Pancreas (tissue), 10 donors: ENCODE measurements at regions not wholly inside any gene's neighbourhood (a gene's known extent, or its start where the extent isn't known, plus 50 kb on each side); places are given as distances from the start of the nearest gene placed in this dataset.

ENCODE experiments used
- ATAC-seq, 4 donors: fragments of 200-7000 bp; cut with Tn5 transposase; one replicate each; pipeline versions ENCODE4 v1.8.0 to v1.9.1; 2020; ENCODE audit warnings: mild to moderate bottlenecking in 4 of 4, moderate library complexity in 4 of 4
- DNase-seq, 6 donors: peaks; one replicate each; pipeline ENCODE4 v3.0.0-alpha.2; 2020
- FAIRE-seq: peaks from 2 replicates; lab custom pipeline; 2012; peaks lifted over from hg19 to GRCh38; lab: Jason Lieb, UNC
- H3K27ac ChIP-seq, 4 donors: fragments of 200-600 bp; sonication (generic); 1 replicate in 3 of 4; 2 replicates in 1 of 4; pipeline versions ENCODE4 v1.5.0 to v1.8.0; 2020
- H3K27me3 ChIP-seq, 4 donors: fragments of 200-600 bp; one replicate each; pipeline ENCODE4 v1.8.0; 2021
- H3K36me3 ChIP-seq, 3 donors: fragments of 200-600 bp; sonication (generic) in 1 of 3; one replicate each; pipeline versions ENCODE4 v1.5.0 to v1.8.0; 2020 to 2021
- H3K4me1 ChIP-seq, 3 donors: fragments of 200-600 bp; one replicate each; pipeline ENCODE4 v1.8.0; 2021
- H3K4me3 ChIP-seq, 4 donors: fragments of 200-600 bp; sonication (generic) in 2 of 4; one replicate each; pipeline versions ENCODE4 v1.5.0 to v1.8.0; 2020 to 2021
- H3K9me3 ChIP-seq, 4 donors: fragments of 200-600 bp; one replicate each; pipeline ENCODE4 v1.8.0; 2021
- WGBS, 2 donors: extraction: QIAGEN DNeasy Blood & Tissue Kit; methylation state at CpG; one replicate each; pipeline ENCODE4 v1.1.7; 2013; 5-methylcytosine and 5-hydroxymethylcytosine counted together
- intact Hi-C, 3 donors: fragments of 100-400 bp; cut with DNase I; formaldehyde crosslinking; loops; one replicate each; pipeline versions ENCODE4 v1.11.1 to v1.14.2; 2022
- TF ChIP-seq, protein P1 (sequence below), 4 donors: fragments of 200-600 bp; sonication (generic) in 3 of 4; IDR thresholded peaks; one replicate each; pipeline versions ENCODE4 v1.5.0 to v1.8.0; 2021; ENCODE audit warnings: antibody characterized with exemption in 4 of 4
- donor health status: healthy with polysubstance abuse.
- donor health status: DM: no; HTN: no; CAD: no; lungs with moderate emphysema.
- donor health status: DM: no; HTN: no; CAD: no.
- donor health status: control.
- donor health status: control.
- donor health status: Bipolar disorder and iron deficiency.
- donor health status: DM: yes; HTN: yes; CAD: no.
- donor health status: DM: no; HTN: no; CAD: no.
- donor health status: DM: no; HTN: no; CAD: no.
- donor health status: DM: yes; HTN: yes; CAD: no.

DNA sequence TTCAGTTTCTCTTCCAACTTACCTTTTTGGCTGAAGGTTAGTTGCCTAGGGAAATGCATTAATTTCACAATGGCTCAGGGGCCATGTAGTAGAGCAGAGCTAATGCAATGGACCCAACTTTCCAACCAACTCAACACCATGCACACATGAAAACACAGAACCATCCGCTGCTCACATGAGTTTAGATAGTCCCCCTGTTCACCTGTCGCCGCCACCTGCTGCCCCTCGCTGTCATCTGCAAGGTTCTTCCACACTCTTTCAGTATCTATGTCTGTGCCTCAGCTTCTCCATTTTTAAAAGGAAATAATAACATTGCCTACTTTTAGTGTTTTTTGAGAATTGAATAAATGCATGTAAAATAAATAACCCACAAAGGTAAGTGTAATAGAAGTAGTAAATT lies 585.6 kb downstream of the ETNK1 start:
- FAIRE-seq (no peak), DNase-seq (no peak), ATAC-seq (no peak)
- H3K27ac ChIP-seq = no peak overlapping the region
- TF ChIP-seq, protein P1, sequence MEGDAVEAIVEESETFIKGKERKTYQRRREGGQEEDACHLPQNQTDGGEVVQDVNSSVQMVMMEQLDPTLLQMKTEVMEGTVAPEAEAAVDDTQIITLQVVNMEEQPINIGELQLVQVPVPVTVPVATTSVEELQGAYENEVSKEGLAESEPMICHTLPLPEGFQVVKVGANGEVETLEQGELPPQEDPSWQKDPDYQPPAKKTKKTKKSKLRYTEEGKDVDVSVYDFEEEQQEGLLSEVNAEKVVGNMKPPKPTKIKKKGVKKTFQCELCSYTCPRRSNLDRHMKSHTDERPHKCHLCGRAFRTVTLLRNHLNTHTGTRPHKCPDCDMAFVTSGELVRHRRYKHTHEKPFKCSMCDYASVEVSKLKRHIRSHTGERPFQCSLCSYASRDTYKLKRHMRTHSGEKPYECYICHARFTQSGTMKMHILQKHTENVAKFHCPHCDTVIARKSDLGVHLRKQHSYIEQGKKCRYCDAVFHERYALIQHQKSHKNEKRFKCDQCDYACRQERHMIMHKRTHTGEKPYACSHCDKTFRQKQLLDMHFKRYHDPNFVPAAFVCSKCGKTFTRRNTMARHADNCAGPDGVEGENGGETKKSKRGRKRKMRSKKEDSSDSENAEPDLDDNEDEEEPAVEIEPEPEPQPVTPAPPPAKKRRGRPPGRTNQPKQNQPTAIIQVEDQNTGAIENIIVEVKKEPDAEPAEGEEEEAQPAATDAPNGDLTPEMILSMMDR (IDR thresholded peaks at IDR 0.05) = no peak
- 83 to 97% methylated on average over 4 of the region's 4 CpGs for WGBS, 2 donors
- H3K27me3 ChIP-seq = peaks cover 0 to 5% (median 0%) of the 10 kb centered on the region in 4 donors
- intact Hi-C loops = no loop called here
- no peaks in the 10 kb centered on the region for H3K36me3 ChIP-seq
- H3K4me3 ChIP-seq = no peak overlapping the region
- H3K9me3 ChIP-seq = no peaks in the 10 kb centered on the region
- no peaks in the 10 kb centered on the region for H3K4me1 ChIP-seq

DNA sequence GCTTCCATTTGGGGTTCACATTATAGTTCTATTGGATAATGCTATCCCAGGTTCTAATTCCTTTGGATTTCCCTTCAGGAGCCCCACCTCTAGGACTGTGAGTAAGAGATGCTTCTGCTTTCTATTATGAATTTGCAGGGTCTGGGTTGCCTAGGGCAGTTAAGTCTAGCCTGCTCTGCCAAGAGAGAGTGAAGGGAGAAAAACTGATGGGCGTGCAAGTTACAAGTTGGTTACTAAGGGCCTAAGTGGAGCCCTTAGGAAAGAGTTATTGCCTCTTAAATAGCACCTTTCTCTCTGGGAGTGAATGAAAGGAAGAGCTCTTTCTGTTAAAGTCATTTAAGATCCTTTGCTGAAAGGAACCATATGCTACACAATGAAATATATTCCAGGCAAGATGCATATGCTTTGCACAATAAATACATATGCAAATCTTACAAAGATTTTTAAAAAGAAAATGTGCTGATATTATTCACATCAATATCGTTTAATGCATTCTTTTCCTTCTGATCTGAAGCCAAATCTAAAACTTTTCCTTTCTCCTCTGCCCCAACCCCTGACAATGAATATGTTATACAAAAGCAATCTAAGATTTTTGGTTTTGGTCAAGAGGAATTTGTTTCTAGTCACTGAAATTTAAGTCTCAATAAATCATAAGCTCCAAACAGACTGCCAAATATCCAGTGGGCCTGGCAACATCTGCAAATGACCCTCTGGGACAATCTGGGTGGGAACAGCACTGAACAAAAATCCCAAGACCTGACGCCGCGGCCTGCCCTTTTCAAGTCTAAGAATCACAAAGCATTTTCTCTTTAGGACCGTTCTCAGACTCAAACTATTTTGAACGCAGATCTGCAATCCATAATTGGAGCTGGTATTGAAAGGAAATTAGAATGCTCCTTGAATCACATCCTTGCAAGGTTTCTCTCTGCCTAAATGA lies 586.7 kb downstream of the ETNK1 start:
- Histone ChIP-seq H3K27ac (no peak overlapping the region), H3K4me3 (no peak overlapping the region), H3K4me1 (no peaks in the 10 kb centered on the region), H3K27me3 (peaks cover 0 to 5% (median 0%) of the 10 kb centered on the region in 4 donors), H3K9me3 (no peaks in the 10 kb centered on the region), H3K36me3 (no peaks in the 10 kb centered on the region)
- WGBS, 2 donors = 70 to 79% methylated on average over 7 of the region's 7 CpGs
- TF ChIP-seq, protein P1 (IDR thresholded peaks at IDR 0.05) = no peak
- ATAC-seq (no peak), DNase-seq (no peak), FAIRE-seq (no peak)
- intact Hi-C loops = no loop called here

DNA sequence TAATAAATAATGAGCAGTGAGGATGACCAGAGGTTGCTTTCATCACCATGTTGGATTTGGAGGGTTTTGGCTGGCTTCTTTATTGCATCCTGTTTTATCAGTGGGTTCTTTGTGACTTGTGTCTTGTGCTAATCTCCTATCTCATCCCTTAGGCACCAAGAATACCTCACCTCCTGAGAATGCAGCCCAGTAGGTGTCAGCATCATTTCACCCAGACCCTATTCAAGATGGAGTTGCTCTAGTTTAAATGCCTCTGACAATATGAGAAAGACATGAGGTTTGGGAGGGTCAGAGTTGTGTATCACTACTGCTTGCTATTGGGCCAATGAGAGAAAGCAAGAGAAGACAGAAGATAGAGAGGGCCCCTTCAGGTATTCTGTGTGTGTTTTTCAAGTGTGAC lies 592.2 kb downstream of the ETNK1 start:
- intact Hi-C loops = no loop called here
- DNase-seq = no peak
- no peak for FAIRE-seq
- no peak overlapping the region for H3K27ac ChIP-seq
- no peak for ATAC-seq
- H3K36me3 ChIP-seq = no peaks in the 10 kb centered on the region
- no peaks in the 10 kb centered on the region for H3K9me3 ChIP-seq
- no peaks in the 10 kb centered on the region for H3K27me3 ChIP-seq
- TF ChIP-seq, protein P1 (IDR thresholded peaks at IDR 0.05) = no peak
- no peaks in the 10 kb centered on the region for H3K4me1 ChIP-seq
- H3K4me3 ChIP-seq = no peak overlapping the region

DNA sequence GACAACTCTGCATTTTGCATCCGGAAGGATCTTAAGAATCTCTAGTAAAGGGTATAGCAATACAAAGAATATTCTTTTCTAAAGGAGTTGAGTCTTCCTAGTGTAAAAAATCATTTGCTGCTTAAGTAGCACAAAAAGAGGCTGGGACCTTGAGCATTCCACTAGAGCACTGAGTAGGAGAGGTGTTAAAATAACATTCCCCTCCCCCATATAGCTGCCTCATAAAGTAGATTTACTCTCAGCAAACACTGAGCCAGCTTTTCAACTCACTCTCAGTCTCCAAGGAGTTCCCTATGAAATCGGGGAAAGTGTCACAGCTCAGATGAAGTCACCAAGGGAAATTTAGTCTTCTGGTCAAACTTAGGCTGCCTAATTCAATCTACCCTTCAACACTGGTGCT lies 592.7 kb downstream of the ETNK1 start:
- Histone ChIP-seq H3K4me3 (no peak overlapping the region), H3K36me3 (no peaks in the 10 kb centered on the region), H3K4me1 (no peaks in the 10 kb centered on the region), H3K27ac (no peak overlapping the region), H3K9me3 (no peaks in the 10 kb centered on the region), H3K27me3 (no peaks in the 10 kb centered on the region)
- DNase-seq = no peak
- FAIRE-seq = no peak
- WGBS, 2 donors = 54 to 64% methylated on average over 2 of the region's 2 CpGs
- ATAC-seq = no peak
- TF ChIP-seq, protein P1 (IDR thresholded peaks at IDR 0.05) = no peak
- intact Hi-C loops = no loop called here

DNA sequence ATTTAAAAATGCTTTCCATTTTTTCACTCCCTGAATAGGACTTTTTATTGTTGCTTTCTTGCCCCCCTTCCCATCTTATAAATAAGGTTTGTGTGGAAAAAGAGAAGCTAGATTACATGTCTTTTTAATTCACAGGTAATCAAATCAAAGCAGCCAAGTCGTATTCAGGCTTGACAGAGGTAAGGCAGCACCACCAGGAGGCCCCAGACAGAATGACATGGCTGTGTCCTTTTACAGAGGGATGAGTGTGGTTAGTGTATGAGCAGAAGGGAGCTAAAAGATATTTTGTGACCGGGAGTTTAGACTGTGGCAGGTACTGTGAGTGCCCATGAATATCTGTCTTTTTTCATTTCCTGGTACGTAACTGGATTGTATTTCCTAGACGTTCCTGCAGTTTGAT lies 596.1 kb downstream of the ETNK1 start:
- Histone ChIP-seq H3K9me3 (no peaks in the 10 kb centered on the region), H3K4me3 (no peak overlapping the region), H3K4me1 (no peaks in the 10 kb centered on the region), H3K27me3 (no peaks in the 10 kb centered on the region), H3K27ac (no peak overlapping the region), H3K36me3 (no peaks in the 10 kb centered on the region)
- FAIRE-seq = no peak
- ATAC-seq = no peak
- TF ChIP-seq, protein P1 (IDR thresholded peaks at IDR 0.05) = no peak
- 60 to 65% methylated on average over 4 of the region's 4 CpGs for WGBS, 2 donors
- DNase-seq = no peak
- intact Hi-C loops = no loop called here
